Large intestine (tissue), 3 donors: ENCODE measurements at regions not wholly inside any gene's neighbourhood (a gene's known extent, or its start where the extent isn't known, plus 50 kb on each side); places are given as distances from the start of the nearest gene placed in this dataset.

Source experiments
- DNase-seq, 2 donors: peaks; one replicate each; pipeline versions ENCODE4 v3.0.0 to v3.0.0-alpha.2; 2013
- H3K27ac ChIP-seq: one replicate; pipeline ENCODE4 v1.5.1; 2013; ENCODE audit warnings: low read length
- H3K27me3 ChIP-seq: 2 replicates; pipeline ENCODE4 v1.6.1; 2013; ENCODE audit warnings: low read length; ENCODE audit not compliant: control insufficient read depth, insufficient read depth
- H3K36me3 ChIP-seq: 2 replicates; pipeline ENCODE4 v1.6.1; 2013; ENCODE audit warnings: low read length; ENCODE audit not compliant: control insufficient read depth, insufficient read depth
- H3K4me1 ChIP-seq: one replicate; pipeline ENCODE4 v1.6.1; 2013; ENCODE audit warnings: low read length; ENCODE audit not compliant: control insufficient read depth, insufficient read depth
- H3K4me3 ChIP-seq: one replicate; pipeline ENCODE4 v1.5.1; 2013; ENCODE audit warnings: low read length
- H3K9me3 ChIP-seq: one replicate; pipeline ENCODE4 v1.6.1; 2013; ENCODE audit warnings: mild to moderate bottlenecking, low read depth, low read length, moderate library complexity; ENCODE audit not compliant: control insufficient read depth
- WGBS: methylation state at CpG from one replicate; pipeline ENCODE4 v1.1.5; 2013; ENCODE audit warnings: low lambda C conversion rate; ENCODE audit not compliant: insufficient coverage; 5-methylcytosine and 5-hydroxymethylcytosine counted together

- Histone ChIP-seq H3K4me3 (no peak overlapping the region), H3K4me1 (no peaks in the 10 kb centered on the region), H3K9me3 (no peaks in the 10 kb centered on the region), H3K36me3 (no peaks in the 10 kb centered on the region), H3K27me3 (no peaks in the 10 kb centered on the region), H3K27ac (no peak overlapping the region)
- 100% methylated on average over 1 of the region's 5 CpGs for WGBS
- no peak for DNase-seq
Observed at GRCh38 chr1:72650843-72651435, 368.6 kb upstream of the NEGR1 start.

GRCh38 chr1:72649991-72650390, 367.7 kb upstream of the NEGR1 start:
- Histone ChIP-seq H3K36me3 (no peaks in the 10 kb centered on the region), H3K27ac (no peak overlapping the region), H3K27me3 (no peaks in the 10 kb centered on the region), H3K4me3 (no peak overlapping the region), H3K4me1 (no peaks in the 10 kb centered on the region), H3K9me3 (no peaks in the 10 kb centered on the region)
- no peak for DNase-seq
- 80% methylated on average over 2 of the region's 3 CpGs for WGBS

GRCh38 chr1:72649211-72649888, 367.0 kb upstream of the NEGR1 start:
- Histone ChIP-seq H3K4me3 (no peak overlapping the region), H3K9me3 (no peaks in the 10 kb centered on the region), H3K4me1 (no peaks in the 10 kb centered on the region), H3K36me3 (no peaks in the 10 kb centered on the region), H3K27me3 (no peaks in the 10 kb centered on the region), H3K27ac (no peak overlapping the region)
- no CpG with 5 or more reads among the region's 24 CpGs for WGBS
- no peak for DNase-seq

- Histone ChIP-seq H3K36me3 (no peaks in the 10 kb centered on the region), H3K4me1 (no peaks in the 10 kb centered on the region), H3K4me3 (no peak overlapping the region), H3K9me3 (no peaks in the 10 kb centered on the region), H3K27me3 (no peaks in the 10 kb centered on the region), H3K27ac (no peak overlapping the region)
- WGBS, result no CpG with 5 or more reads among the region's 5 CpGs
- DNase-seq, result no peak
Observed at GRCh38 chr1:72648465-72648864, 366.1 kb upstream of the NEGR1 start.

GRCh38 chr1:72643142-72643541, 360.8 kb upstream of the NEGR1 start:
- no peaks in the 10 kb centered on the region for H3K4me1 ChIP-seq
- 94% methylated on average over 2 of the region's 2 CpGs for WGBS
- H3K27me3 ChIP-seq, result no peaks in the 10 kb centered on the region
- DNase-seq, result no peak
- H3K4me3 ChIP-seq, result no peak overlapping the region
- H3K27ac ChIP-seq, result no peak overlapping the region
- no peaks in the 10 kb centered on the region for H3K36me3 ChIP-seq
- no peaks in the 10 kb centered on the region for H3K9me3 ChIP-seq

GRCh38 chr1:72637593-72637992, 355.3 kb upstream of the NEGR1 start:
- Histone ChIP-seq H3K4me3 (no peak overlapping the region), H3K27ac (no peak overlapping the region), H3K27me3 (no peaks in the 10 kb centered on the region), H3K36me3 (no peaks in the 10 kb centered on the region), H3K9me3 (no peaks in the 10 kb centered on the region), H3K4me1 (no peaks in the 10 kb centered on the region)
- WGBS, result no CpG with 5 or more reads among the region's 1 CpG
- DNase-seq, result no peak

- Histone ChIP-seq H3K9me3 (no peaks in the 10 kb centered on the region), H3K4me3 (no peak overlapping the region), H3K36me3 (no peaks in the 10 kb centered on the region), H3K27ac (no peak overlapping the region), H3K27me3 (no peaks in the 10 kb centered on the region), H3K4me1 (no peaks in the 10 kb centered on the region)
- DNase-seq, result no peak
- no CpG with 5 or more reads among the region's 2 CpGs for WGBS
Observed at GRCh38 chr1:72636631-72637030, 354.3 kb upstream of the NEGR1 start.

GRCh38 chr1:72635719-72636118, 353.4 kb upstream of the NEGR1 start:
- no peak for DNase-seq
- Histone ChIP-seq H3K27me3 (no peaks in the 10 kb centered on the region), H3K36me3 (no peaks in the 10 kb centered on the region), H3K27ac (no peak overlapping the region), H3K4me1 (no peaks in the 10 kb centered on the region), H3K4me3 (no peak overlapping the region), H3K9me3 (no peaks in the 10 kb centered on the region)
- WGBS, result no CpG with 5 or more reads among the region's 5 CpGs

- H3K9me3 ChIP-seq, result no peaks in the 10 kb centered on the region
- no peak for DNase-seq
- no peaks in the 10 kb centered on the region for H3K4me1 ChIP-seq
- H3K4me3 ChIP-seq, result no peak overlapping the region
- no peaks in the 10 kb centered on the region for H3K27me3 ChIP-seq
- no peaks in the 10 kb centered on the region for H3K36me3 ChIP-seq
- no peak overlapping the region for H3K27ac ChIP-seq
- 100% methylated on average over 1 of the region's 3 CpGs for WGBS
Observed at GRCh38 chr1:72634946-72635345, 352.6 kb upstream of the NEGR1 start.

- H3K36me3 ChIP-seq, result no peaks in the 10 kb centered on the region
- 100% methylated on average over 1 of the region's 2 CpGs for WGBS
- H3K27me3 ChIP-seq, result no peaks in the 10 kb centered on the region
- H3K9me3 ChIP-seq, result no peaks in the 10 kb centered on the region
- no peak for DNase-seq
- no peaks in the 10 kb centered on the region for H3K4me1 ChIP-seq
- H3K27ac ChIP-seq, result no peak overlapping the region
- no peak overlapping the region for H3K4me3 ChIP-seq
Observed at GRCh38 chr1:72631449-72631848, 349.1 kb upstream of the NEGR1 start.

GRCh38 chr1:72623299-72623708, 341.0 kb upstream of the NEGR1 start:
- no peaks in the 10 kb centered on the region for H3K36me3 ChIP-seq
- H3K4me1 ChIP-seq, result no peaks in the 10 kb centered on the region
- no peaks in the 10 kb centered on the region for H3K9me3 ChIP-seq
- no peak overlapping the region for H3K27ac ChIP-seq
- H3K27me3 ChIP-seq, result no peaks in the 10 kb centered on the region
- H3K4me3 ChIP-seq, result no peak overlapping the region
- peak in 1 of 2 donors; percentile 30 for DNase-seq
- no CpG with 5 or more reads among the region's 4 CpGs for WGBS
